SK-N-SH (cell line): ENCODE measurements at regions not wholly inside any gene's neighbourhood (a gene's known extent, or its start where the extent isn't known, plus 50 kb on each side); places are given as distances from the start of the nearest gene placed in this dataset.

Experiments used
- CTCF ChIP-seq: fragments of 200-600 bp; sonication (generic); IDR thresholded peaks from 2 replicates; pipeline ENCODE4 v1.6.1; 2017; ENCODE audit warnings: antibody characterized with exemption, mild to moderate bottlenecking, moderate library complexity
- IRF3 ChIP-seq: fragments of 150-350 bp; IDR thresholded peaks from 2 replicates; pipeline ENCODE4 v1.6.1; 2016; ENCODE audit warnings: mild to moderate bottlenecking, low read depth, low read length
- MAX ChIP-seq: IDR thresholded peaks from 2 replicates; pipeline ENCODE4 v1.4.0; 2012; ENCODE audit warnings: low read depth
- POLR2AphosphoS5 ChIP-seq: IDR thresholded peaks from 2 replicates; pipeline ENCODE4 v1.6.1; 2012; ENCODE audit warnings: low read depth, low read length
- RCOR1 ChIP-seq: fragments of 150-350 bp; IDR thresholded peaks from 2 replicates; pipeline ENCODE4 v1.6.1; 2017; ENCODE audit warnings: antibody characterized with exemption, low read length
- REST ChIP-seq: IDR thresholded peaks from 2 replicates; pipeline ENCODE4 v1.6.1; 2012; ENCODE audit warnings: mild to moderate bottlenecking, low read depth, low read length, moderate library complexity
- RXRA ChIP-seq: IDR thresholded peaks from 2 replicates; pipeline ENCODE4 v1.4.0; 2012; ENCODE audit warnings: low read depth, mild to moderate bottlenecking, borderline replicate concordance
- SMC3 ChIP-seq: IDR thresholded peaks from 2 replicates; pipeline ENCODE4 v1.6.1; 2012; ENCODE audit warnings: low read depth, low read length, improper control_type of control experiment
- USF2 ChIP-seq: fragments of 150-350 bp; IDR thresholded peaks from 2 replicates; pipeline ENCODE4 v1.6.1; 2017; ENCODE audit warnings: antibody characterized with exemption, low read length, low read depth, borderline replicate concordance

GRCh38 chr9:81069038-81069795 is 620.1 kb downstream of the TLE1 start:
- TF ChIP-seq POLR2AphosphoS5 (no peak), RXRA (no peak), REST (no peak), CTCF (no peak), SMC3 (no peak), USF2 (no peak), MAX (no peak), RCOR1 (no peak), IRF3 (no peak)
